ENCODE measurements at regions not wholly inside any gene's neighbourhood (a gene's known extent, or its start where the extent isn't known, plus 50 kb on each side); places are given as distances from the start of the nearest gene placed in this dataset.

GRCh38 chr12:71009430-71010142 lies 89.0 kb upstream of the PTPRR start:
- no peak for DNase-seq

GRCh38 chr12:71008616-71009015 lies 88.1 kb upstream of the PTPRR start:
- no peak for DNase-seq

- DNase-seq: no peak
These were observed 87.4 kb upstream of the PTPRR start for GRCh38 chr12:71007781-71008404.

DNA sequence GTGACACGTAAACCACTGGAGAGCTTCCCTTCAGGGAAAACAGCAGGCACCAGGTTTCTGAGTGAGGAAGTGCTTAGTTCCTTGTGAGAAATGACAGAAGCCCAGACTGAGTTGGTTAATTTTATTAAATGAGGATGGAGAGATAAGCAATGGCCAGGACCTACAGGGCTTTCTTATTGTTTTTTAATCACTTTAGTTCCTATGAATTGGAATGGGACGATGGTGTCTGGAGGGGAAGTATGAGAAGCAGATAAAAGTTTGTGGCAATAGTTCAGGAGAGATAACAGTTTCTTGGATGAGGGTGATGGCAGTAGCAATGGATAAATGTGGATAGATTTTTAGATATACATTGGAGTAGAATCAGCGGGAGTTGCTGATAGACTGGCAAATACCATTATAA lies 86.5 kb upstream of the PTPRR start:
- DNase-seq: no peak

GRCh38 chr12:71005166-71005565 lies 84.6 kb upstream of the PTPRR start:
- DNase-seq: no peak

DNA sequence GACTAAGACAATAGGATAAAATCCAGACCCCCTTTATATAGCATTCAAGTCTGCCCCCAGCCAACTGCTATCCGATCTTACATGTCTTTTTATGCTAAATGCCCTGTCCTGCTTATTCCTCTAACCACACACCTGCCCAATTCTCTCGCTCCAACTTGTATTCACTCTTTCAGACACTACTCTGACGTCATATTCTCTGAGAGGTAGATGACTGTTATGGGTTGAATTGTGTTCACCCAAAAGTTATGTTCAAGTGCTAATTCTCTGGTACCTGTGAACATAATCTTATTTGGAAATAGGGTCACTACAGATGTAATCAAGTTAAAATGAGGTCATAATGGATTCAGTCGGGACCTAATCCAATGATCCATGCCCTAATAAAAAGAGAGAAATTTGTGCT lies 84.0 kb upstream of the PTPRR start:
- DNase-seq: no peak

DNA sequence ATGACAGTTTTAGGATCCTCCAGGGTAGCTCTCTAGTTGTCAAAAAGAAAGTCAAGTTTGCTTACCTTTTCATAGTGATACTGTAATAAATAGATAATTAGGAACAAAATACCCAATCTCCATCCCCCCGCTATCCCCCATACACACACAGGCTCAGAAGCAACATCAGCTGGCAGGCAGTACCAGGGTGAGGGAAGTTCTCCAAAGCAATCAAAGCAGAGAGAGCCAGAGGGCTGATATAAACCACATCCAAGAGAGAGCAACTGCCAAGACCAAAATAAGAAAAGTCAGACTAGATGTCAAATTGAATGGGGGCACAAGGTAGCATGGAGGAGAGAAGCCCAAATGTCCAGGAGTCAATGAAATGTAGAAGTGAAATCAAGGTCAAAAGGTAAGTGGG lies 80.2 kb upstream of the PTPRR start:
- DNase-seq: no peak

- no peak for DNase-seq
These were observed 79.7 kb upstream of the PTPRR start for GRCh38 chr12:71000255-71000654.

- DNase-seq: no peak
These were observed 73.8 kb upstream of the PTPRR start for GRCh38 chr12:70994217-70994788.

- DNase-seq: no peak
These were observed 68.7 kb upstream of the PTPRR start for GRCh38 chr12:70989232-70989631.

- no peak for DNase-seq
These were observed 65.3 kb upstream of the PTPRR start for GRCh38 chr12:70985850-70986249.

GRCh38 chr12:70983692-70984091 lies 63.2 kb upstream of the PTPRR start:
- DNase-seq: no peak

DNA sequence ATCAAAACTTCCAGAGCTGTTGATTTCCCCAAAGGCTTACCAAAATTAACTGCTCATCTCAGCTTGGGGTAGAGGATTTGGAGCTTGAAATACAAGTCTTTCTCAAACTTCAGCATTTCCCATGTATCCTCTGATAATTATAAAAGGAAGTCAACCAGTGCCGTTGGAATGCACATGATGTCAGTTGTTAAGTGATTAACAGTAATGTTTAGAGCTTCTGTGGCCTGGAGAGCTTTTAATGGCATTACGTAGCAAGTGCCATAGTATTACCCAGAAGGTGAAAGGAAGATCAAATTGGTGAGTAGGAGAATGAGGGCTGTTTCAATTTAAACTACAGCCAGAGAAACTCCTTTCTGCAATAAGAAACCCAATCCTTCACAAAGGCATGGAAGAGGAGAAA lies 62.5 kb upstream of the PTPRR start:
- DNase-seq: no peak

- no peak for DNase-seq
These were observed 61.7 kb upstream of the PTPRR start for GRCh38 chr12:70982286-70982685.

GRCh38 chr12:70971001-70971794 lies 50.7 kb upstream of the PTPRR start:
- no peak for DNase-seq
